ENCODE measurements at regions not wholly inside any gene's neighbourhood (a gene's known extent, or its start where the extent isn't known, plus 50 kb on each side); places are given as distances from the start of the nearest gene placed in this dataset.

DNA sequence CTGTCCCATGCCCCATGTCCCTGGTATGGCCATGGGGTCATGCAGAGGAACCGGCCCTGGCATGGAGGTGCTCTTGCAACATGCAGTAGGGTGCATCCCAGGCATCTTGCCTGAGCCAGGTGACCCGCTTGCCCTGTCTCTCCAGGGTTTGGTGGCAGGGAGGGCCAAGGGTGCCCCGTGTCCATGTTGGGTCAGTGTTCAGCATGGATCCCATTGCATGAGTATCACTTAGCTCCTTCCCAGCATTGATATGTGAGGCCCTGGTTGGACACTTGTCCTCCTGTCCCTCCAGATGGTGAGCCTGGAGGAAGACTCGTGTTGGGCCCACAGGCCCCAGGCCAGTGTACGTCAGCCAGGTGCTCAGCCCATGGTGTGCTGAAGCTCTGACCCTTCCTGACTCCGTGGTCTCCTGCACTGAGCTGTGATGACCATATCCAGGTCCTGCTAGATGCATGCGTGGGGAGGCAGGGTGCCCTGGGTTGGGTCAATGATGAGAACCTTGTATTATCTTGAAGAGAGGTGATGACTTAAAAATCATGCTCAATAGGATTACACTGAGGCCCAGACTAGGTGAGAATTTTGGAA, 205.0 kb downstream of the UBE3A start:
- in situ Hi-C loops (cut with MboI; ENCODE audit: low sequenced_read_pairs): no loop called here

DNA sequence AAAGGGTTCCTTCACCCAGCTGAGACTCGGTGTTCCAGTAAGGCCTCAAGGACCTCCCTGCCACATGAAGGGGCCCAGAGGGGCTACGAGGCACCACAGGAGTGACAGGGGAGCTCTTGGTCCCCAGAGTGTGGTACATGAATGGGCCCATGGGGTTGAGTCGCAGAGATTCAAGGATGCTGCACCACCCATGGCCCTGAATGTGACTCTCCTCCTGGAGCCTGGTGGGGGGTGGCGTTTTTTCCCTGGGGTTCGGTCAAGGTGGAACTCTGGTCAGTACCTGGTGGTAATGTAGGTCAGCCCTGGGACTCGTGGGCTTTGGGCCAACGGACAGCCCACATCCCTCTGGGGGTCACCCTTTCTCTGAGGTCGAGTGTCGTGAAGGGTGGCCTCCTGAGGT, 204.0 kb downstream of the UBE3A start:
- in situ Hi-C loops (cut with MboI; ENCODE audit: low sequenced_read_pairs): no loop called here

DNA sequence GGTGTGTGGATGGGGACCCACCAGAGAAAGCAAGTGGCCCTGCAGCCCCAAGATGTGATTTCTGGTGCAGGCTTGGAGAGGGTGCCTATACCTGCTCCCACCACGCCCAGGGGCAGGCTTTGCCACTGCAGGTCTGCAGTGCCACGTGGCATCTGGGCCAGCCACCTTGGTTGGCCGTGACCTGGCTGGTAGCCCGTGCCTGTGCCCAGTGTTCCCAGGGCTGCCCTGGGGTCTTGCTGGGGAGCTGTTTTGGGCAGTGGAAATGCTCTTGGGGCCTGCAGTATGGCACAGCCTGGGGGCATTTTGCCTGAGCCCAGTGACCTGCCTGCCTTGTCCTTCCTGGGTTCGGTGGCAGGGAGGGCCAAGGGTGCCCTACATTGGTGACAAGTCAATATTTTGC, 203.4 kb downstream of the UBE3A start:
- in situ Hi-C loops (cut with MboI; ENCODE audit: low sequenced_read_pairs): no loop called here

DNA sequence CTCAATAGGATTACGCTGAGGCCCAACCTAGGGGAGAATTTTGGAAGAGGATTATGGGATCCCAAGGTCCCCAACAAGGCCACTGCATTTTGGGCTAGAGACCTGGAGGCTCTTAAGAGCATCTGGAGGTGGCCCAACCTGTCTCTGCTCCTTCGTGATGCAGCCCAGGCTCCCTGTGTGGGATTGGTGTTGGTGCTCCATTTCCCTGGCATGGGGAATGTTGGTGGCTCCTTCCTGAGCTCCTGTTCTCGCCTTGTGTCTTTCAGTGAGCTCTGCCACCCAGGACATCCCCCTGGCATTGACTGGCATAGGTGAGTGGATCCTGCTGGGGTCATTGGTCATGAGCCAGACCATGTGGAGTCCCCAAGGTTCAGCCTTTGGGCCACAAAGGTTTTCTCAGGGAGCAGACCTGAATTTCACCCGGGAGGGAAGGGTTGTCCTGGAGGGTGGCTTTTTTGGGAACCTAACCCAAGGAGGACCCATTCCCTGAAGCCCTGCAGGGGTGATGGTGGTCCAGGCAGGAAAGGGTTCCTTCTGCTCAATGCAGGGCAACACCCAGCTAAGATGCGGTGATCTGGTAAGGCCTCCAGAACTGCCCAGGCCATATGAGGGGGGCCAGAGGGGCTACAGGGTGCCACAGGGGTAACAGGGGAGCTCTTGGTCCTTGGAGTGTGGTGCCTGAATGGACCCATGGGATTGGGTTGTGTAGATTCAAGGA, 202.5 kb downstream of the UBE3A start:
- in situ Hi-C loops (cut with MboI; ENCODE audit: low sequenced_read_pairs): no loop called here

DNA sequence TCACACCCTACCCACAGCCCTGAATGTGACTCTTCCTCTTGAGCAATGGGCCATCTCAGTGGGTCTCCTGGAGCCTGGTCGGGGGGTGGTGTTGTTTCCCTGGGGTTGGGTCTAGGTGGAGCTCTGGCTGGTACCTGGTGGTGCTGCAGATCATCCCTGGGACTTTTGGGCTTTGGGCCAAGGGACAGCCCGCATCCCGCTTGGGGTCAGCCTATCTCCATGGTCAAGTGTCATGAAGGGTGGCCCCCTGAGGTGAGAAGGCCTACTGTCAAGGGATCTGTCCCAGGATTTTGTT, 202.0 kb downstream of the UBE3A start:
- in situ Hi-C loops (cut with MboI; ENCODE audit: low sequenced_read_pairs): no loop called here

DNA sequence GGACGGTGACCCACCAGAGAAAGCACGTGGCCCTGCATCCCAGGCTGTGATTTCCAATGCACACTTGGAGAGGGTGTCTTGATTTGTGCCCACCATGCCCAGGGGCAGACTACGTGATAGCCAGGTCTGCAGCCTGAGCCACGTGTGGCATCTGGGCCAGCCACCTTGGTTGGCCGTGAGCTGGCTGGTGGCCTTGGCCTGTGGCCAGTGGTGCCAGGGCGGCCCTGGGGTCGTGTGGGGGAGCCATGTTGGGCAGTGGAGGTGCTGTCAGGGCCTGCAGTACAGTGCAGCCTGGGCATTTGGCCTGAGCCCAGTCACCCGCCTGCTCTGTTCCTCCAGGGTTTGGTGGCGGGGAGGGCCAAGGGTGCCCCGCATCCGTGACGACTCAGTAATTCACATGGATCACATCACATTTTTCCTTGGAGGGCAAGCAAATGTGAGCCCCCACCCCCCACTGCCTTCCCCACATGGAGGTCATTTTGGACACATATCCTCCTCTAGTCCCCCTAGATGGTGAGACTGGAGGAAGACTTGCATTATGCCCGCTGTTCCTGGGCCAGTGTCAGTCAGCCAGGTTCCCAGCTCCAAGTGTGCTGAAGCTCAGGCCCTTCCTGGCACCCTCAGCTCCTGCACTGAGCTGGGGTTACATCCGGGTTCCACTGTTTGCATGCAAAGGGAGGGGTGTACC, 201.4 kb downstream of the UBE3A start:
- in situ Hi-C loops (cut with MboI; ENCODE audit: low sequenced_read_pairs): no loop called here

DNA sequence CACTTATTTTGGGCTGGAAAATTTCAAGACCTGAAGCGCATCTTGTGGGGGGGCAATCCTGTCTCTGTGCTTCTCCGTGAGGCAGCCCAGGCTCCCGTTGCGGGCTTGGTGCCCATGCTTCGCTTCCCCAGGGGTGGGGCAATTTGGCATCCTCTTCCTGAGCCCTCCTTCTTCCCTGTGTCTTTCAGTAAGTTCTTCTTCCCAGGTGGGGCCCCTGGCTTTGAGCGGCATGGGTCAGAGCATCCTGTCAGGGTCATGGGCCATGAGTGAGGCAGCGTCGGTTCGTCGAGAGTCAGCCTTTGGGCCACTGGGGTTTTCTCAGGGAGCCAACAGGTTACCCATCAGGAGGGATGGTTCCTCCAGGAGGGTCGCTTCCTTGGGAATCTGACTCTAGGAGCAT, 200.7 kb downstream of the UBE3A start:
- in situ Hi-C loops (cut with MboI; ENCODE audit: low sequenced_read_pairs): no loop called here

DNA sequence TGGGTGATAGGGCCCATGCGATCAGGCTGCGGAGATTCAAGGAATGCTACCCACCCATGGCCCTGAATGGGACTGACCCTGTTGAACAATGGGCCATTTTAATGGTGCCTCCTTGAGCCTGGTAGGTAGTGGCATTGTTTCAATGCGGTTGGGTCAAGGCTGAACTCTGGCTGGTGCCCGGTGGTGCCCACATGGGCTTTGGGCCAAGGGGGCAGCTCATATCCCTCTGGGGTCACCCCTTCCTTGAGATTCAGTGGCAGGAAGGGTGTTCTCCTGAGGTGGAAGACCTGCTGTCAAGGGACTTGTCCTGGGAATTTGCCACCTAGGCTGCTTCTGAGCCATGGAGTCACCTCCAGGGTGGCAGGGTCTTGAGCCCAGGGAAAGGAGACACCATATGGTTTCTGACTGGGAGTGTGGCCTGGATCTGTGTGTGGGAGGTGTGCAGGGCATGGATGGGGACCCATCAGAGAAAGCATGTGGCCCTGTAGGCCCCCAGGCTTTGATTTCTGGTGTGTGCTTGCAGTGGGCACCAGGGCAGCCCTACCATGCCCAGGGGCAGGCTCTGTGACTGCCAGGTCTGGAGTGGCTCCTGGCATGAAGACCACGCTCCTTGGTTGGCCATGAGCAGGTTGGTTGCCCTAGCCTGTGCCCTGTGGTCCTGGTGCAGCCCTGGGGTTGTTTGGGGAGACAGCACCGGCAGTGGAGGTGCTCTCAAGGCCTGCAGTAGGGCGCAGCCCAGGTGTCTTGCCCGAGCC, 199.9 kb downstream of the UBE3A start:
- in situ Hi-C loops (cut with MboI; ENCODE audit: low sequenced_read_pairs): no loop called here

DNA sequence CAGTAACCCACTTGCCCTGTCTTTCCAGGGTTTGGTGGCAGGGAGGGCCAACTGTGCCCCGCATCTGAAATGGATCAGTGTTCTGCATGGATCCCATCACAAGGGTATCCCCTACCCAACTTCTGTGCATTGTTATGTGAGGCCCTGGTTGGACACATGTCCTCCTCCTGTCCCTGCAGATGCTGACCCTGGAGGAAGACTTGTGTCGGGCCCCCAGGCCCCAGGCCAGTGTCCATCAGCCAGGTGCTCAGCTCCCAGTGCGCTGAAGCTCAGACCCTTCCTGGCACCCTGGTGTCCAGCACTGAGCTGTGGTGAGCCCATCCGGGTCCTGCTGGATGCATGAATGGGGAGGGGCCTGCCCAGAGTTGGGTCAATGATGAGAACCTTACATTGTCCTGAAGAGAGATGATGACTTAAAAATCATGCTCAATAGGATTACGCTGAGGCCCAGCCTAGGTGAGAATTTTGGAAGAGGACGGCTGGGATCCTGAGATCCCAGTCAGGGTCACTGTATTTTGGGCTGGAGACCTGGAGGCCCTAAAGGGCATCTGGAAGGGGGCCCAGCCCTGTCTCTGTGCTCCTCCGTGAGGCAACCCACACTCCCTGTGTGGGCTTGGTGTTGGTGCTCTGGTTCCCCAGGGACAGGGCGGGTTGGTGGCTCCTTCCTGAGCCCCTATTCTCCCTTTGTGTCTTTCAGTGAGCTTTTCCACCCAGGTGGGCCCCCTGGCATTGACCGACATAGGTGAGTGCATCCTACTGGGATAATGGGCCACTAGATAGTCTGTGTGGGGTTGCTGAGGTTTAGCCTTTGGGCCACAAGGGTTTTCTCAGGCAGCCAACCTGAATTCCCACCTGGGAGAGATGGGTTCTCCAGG, 199.1 kb downstream of the UBE3A start:
- in situ Hi-C loops (cut with MboI; ENCODE audit: low sequenced_read_pairs): no loop called here

DNA sequence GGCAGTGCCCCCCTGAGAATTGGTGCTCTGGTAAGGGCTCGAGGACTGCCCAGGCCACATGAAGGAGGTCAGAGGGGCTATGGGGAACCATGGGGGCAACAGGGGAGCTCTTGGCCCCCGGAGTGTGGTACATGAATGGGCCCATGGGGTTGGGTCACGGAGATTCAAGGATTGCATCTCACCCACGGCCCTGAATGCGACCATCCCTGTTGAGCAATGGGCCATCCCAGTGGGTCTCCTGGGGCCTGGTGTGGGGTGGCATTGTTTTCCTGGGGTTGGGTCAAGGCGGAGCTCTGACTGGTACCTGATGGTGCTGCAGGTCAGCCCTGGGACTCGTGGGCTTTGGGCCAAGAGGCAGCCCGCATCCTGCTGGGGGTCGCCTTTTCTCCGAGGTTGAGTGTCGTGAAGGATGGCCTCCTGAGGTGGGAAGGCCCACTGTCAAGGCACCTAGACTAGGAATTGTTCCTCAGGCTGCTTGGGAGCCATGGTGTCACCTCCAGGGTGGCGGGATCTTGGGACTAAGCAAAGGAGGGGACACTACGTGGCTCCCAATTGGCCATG, 198.3 kb downstream of the UBE3A start:
- in situ Hi-C loops (cut with MboI; ENCODE audit: low sequenced_read_pairs): no loop called here

DNA sequence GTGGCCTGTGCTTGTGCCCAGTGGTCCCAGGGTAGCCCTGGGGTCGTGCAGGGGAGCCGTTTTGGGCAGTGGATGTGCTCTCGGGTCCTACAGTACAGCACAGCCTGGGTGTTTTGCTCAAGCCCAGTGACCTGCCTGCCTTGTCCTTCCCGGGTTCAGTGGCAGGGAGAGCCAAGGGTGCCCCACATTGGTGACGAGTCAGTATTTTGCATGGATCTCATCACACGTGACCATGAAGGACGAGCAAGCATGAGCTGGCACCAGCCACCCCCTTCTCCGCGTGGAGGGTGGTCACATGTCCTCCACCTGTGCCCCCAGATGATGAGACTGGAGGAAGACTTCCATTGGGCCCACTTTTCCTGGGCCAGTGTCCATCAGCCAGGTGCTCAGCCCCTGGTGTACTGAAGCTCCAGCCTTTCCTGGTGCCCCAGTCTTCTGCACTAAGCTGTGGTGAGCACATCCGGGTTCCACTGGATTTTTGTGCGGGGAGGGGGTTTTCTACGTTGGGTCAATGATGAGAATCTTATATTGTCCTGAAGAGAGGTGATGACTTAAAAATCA, 197.5 kb downstream of the UBE3A start:
- in situ Hi-C loops (cut with MboI; ENCODE audit: low sequenced_read_pairs): no loop called here

DNA sequence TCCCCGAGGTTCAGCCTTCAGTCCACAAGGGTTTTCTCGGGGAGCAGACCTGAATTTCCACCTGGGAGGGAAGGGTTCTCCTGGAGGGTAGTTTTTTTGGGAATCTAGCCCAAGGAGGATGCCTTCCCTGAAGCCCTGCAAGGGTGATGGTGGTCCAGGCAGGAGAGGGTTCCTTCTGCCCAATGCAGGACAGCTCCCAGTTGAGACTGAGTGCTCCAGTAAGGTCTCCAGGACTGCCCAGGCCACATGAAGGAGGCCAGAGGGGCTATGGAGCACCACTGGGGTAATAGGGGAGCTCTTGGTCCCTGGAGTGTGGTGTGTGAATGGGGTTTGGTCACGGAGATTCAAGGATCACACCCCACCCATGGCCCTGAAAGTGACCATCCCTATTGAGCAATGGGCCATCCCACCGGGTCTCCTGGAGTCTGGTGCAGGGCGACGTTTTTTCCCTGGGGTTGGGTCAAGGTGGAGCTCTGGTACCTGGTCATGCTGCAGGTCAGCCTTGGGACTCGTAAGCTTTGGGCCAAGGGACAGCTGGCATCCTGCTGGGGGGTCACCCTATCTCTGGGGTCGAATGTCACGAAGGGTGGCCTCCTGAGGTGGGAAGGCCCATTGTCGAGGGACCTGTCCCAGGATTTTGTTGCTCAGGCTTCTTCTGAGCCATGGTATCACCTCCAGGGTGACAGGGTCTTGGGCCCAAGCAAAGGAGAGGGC, 196.5 kb downstream of the UBE3A start:
- in situ Hi-C loops (cut with MboI; ENCODE audit: low sequenced_read_pairs): no loop called here

DNA sequence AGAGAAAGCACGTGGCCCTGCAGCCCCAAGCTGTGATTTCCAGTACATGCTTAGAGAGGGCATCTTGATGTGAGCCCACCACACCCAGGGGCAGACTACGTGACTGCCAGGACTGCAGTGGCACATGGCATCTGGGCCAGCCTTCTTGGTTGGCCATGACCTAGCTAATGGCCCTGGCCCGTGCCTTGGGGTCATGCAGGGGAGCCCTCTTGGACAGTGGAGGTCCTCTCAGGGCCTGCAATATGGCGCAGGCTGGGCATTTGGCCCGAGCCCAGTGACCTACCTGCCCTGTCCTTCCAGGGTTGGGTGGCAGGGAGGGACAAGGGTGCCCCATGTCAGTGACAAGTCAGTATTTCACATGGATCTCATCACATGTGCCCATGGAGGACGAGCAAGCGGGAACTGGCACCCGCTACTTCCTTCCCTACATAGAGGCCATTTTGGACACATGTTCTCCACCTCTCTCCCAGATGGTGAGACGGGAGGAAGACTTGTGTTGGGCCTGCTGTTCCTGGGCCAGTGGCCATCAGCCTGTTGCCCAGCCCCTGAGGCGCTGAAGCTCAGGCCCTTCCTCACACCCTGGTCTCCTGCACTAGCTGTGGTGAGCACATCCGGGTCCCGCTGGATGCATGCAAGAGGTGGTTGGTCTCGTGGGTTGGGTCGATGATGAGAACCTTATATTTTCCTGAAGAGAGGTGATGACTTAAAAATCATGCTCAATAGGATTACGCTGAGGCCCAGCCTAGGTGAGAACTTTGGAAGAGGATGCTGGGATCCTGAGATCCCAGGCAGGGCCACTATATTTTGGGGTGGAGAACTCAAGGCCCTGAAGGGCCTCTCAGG, 195.6 kb downstream of the UBE3A start:
- in situ Hi-C loops (cut with MboI; ENCODE audit: low sequenced_read_pairs): no loop called here

DNA sequence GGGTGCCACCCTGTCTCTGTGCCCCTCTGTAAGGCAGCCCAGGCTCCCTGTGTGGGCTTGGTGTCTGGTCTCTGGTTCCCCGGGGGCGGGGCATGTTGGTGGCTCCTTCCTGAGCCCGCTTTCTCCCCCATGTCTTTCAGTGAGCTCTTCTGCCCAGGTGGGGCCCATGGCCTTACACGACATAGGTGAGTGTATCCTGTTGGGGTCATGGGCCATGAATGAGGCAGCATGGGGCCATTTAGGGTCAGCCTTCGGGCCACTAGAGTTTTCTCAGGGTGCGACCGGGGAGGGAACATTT, 195.1 kb downstream of the UBE3A start:
- in situ Hi-C loops (cut with MboI; ENCODE audit: low sequenced_read_pairs): no loop called here

DNA sequence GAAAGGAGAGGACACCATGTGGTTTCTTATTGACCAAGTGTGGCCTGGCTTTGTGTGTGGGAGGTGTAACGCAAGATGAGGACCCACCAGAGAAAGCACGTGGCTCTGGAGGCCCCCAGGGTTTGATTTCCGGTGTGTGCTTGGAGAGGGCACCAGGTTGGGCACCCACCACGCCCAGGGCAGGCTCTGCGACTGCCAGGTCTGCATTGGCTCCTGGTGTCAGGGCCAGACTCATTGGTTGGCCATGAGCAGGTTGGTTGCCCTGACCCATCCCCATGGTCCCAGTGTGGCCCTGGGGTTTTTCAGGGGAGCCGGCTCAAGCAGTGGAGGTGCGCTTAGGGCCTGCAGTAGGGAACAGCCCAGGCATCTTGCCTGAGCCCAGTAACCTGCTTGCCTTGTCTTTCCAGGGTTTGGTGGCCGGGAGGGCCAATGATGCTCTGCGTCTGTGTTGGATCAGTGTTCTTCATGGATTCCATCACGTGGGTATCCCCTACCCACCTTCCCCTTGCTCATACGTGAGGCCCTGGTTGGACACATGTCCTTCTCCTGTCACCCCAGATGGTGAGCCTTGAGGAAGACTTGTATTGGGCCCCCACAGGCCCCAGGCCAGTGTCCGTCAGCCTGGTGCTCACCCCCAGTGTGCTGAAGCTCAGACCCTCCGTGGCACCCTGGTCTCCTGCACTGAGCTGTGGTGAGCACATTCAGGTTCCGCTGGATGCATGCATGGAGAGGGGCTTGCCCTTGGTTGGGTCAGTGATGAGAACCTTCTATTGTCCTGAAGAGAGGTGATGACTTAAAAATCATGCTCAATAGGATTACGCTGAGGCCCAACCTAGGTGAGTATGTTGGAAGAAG, 193.9 kb downstream of the UBE3A start:
- in situ Hi-C loops (cut with MboI; ENCODE audit: low sequenced_read_pairs): no loop called here

DNA sequence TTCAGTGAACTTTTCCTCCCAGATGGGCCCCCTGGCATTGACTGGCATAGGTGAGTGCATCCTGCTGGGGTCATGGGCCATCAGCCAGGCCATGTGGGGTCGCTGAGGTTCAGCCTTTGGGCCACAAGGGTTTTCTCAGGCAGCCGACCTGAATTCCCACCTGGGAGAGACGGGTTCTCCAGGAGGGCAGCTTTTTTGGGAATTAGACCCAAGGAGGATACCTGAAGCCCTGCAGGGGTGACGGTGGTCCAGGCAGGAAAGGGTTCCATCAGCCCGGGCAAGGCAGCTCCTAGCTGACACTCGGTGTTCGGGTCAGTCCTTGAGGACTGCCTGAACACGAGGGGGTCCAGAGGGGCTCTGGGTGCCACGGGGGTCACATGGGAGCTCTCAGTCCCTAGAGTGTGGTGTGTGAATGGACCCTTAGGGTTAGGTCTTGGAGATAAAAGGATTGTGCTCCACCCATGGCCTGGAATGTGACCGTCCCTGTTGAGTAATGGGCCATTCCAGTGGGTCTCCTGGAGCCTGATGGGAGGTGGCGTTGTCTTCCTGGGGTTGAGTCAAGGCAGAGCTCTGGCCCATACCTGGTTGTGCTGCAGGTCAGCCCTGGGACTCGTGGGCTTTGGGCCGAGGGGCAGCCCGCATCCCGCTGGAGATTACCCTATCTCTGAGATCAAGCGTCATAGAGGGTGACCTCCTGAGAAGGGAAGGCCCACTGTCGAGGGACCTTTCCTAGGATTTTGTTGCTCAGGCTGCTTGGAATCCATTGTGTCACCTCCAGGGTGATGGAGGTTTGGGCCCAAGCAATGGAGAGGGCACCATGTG, 192.8 kb downstream of the UBE3A start:
- in situ Hi-C loops (cut with MboI; ENCODE audit: low sequenced_read_pairs): no loop called here

All from HL-60/S4 treated with phorbol 12-myristate 13-acetate at 8.2 ng/mL for 4 days and 3 days (cell line).